ENCODE measurements at regions not wholly inside any gene's neighbourhood (a gene's known extent, or its start where the extent isn't known, plus 50 kb on each side); places are given as distances from the start of the nearest gene placed in this dataset.

DNA sequence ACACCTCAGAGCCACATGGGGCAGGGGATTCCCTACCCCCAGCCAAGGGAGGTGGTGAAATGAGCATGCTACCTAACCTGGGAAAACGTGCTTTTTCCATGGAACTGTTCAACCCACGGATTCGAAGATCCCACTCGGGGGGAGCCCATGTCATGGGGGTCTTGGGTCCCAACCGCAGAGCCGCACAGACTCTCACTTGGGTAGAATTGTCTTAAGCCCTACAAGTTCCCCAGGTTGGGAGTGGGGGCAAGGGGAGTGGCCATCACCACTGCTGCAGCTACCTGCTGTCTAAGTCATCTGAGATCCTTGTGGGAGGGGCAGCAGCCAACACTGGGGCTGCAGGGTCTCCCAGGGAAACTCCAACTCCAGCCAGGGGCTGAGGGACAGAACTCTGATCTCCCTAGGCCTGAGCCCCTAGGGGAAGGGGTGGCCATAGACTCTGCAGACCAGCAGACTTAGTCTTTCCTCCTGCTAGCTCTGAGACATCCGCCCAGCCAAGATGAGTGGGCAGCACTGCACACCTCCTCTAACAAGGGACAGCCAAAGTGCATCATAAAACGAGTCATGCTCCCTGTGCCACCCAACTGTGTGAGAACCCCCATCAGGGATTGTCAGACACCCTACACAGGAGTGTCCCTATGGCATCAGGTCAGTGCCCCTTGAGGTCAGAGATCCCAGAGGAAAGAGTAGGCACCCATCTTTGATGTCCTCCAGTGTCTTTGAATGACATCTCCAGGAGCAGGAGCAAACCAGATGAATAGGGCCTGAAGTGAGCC lies 610.4 kb upstream of the SLITRK6 start:
- H3K27ac ChIP-seq (ENCODE audit: low read length): no peak overlapping the region
- H3K9me3 ChIP-seq (replicated peaks; ENCODE audit: insufficient read depth, low read length): no peaks in the 10 kb centered on the region
- H3K36me3 ChIP-seq (replicated peaks; ENCODE audit: insufficient read depth, low read length): no peaks in the 10 kb centered on the region
- H3K4me2 ChIP-seq (ENCODE audit: low read depth, low read length): no peak overlapping the region
- no peaks in the 10 kb centered on the region for H3K79me2 ChIP-seq (ENCODE audit: low read length)
- H3K4me3 ChIP-seq (ENCODE audit: low read length): no peak overlapping the region
- no peaks in the 10 kb centered on the region for H4K20me1 ChIP-seq (ENCODE audit: insufficient read depth, low read length)
- TF ChIP-seq CTCF (IDR thresholded peaks at IDR 0.05; ENCODE audit: low read length) (no peak), EZH2 (optimal IDR thresholded peaks at IDR 0.05; ENCODE audit: low read depth, low read length) (no peak), EZH2phosphoT487 (IDR thresholded peaks at IDR 0.05; ENCODE audit: low read length) (no peak)
- no peaks in the 10 kb centered on the region for H3K9me2 ChIP-seq (replicated peaks; ENCODE audit: insufficient read depth, low read length)
- no peaks in the 10 kb centered on the region for H3K27me3 ChIP-seq (replicated peaks; ENCODE audit: insufficient read depth, low read length)
- no peak overlapping the region for H2AFZ ChIP-seq (ENCODE audit: low read length)
- no peaks in the 10 kb centered on the region for H3K4me1 ChIP-seq (ENCODE audit: low read length)
- no peaks in the 10 kb centered on the region for H3F3A ChIP-seq (ENCODE audit: insufficient read depth, low read length)
- H3K9ac ChIP-seq (ENCODE audit: low read length): no peak overlapping the region
- no peak for DNase-seq

DNA sequence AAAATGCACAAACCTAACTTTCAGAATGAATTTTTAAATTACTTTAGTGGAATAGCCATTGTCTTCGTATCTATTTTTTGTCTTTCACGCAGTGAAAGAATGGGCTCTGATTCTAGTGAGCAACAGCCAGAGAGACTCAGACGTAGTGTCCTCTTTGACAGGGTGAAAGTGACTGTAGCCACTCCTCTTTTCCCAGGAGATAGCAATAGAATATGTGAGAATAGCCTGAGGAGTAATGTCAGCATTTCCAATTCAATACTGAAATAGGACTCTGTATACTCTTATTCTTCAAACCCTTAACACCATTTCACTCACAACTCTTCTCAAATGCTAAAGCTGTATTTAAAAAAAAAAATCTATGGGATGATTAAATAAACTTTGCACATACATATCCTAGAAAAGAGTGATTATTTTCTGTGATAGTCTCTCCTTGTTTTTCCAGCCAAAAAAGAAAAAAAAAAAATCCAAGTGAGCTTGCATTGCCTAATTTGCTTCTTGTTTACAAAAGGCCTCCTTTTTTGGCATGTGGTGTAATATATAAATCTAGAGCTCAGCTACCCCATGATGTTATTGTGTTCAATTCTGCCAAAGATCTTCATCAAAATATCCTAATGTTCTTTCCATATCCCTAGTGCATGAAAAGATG lies 626.1 kb upstream of the SLITRK6 start:
- no peak overlapping the region for H3K9ac ChIP-seq (ENCODE audit: low read length)
- no peaks in the 10 kb centered on the region for H3K9me3 ChIP-seq (replicated peaks; ENCODE audit: insufficient read depth, low read length)
- no peak for DNase-seq
- no peak overlapping the region for H3K4me3 ChIP-seq (ENCODE audit: low read length)
- H3K4me2 ChIP-seq (ENCODE audit: low read depth, low read length): no peak overlapping the region
- H3F3A ChIP-seq (ENCODE audit: insufficient read depth, low read length): no peaks in the 10 kb centered on the region
- H3K9me2 ChIP-seq (replicated peaks; ENCODE audit: insufficient read depth, low read length): no peaks in the 10 kb centered on the region
- no peak overlapping the region for H3K27ac ChIP-seq (ENCODE audit: low read length)
- no peaks in the 10 kb centered on the region for H3K79me2 ChIP-seq (ENCODE audit: low read length)
- H3K27me3 ChIP-seq (replicated peaks; ENCODE audit: insufficient read depth, low read length): no peaks in the 10 kb centered on the region
- no peak overlapping the region for H2AFZ ChIP-seq (ENCODE audit: low read length)
- H3K4me1 ChIP-seq (ENCODE audit: low read length): no peaks in the 10 kb centered on the region
- H4K20me1 ChIP-seq (ENCODE audit: insufficient read depth, low read length): no peaks in the 10 kb centered on the region
- no peaks in the 10 kb centered on the region for H3K36me3 ChIP-seq (replicated peaks; ENCODE audit: insufficient read depth, low read length)
- TF ChIP-seq EZH2 (optimal IDR thresholded peaks at IDR 0.05; ENCODE audit: low read depth, low read length) (no peak), CTCF (IDR thresholded peaks at IDR 0.05; ENCODE audit: low read length) (no peak), EZH2phosphoT487 (IDR thresholded peaks at IDR 0.05; ENCODE audit: low read length) (no peak)

GRCh38 chr13:86426437-86426836 lies 627.2 kb upstream of the SLITRK6 start:
- Histone ChIP-seq H3K4me2 (ENCODE audit: low read depth, low read length) (no peak overlapping the region), H3F3A (ENCODE audit: insufficient read depth, low read length) (no peaks in the 10 kb centered on the region), H4K20me1 (ENCODE audit: insufficient read depth, low read length) (no peaks in the 10 kb centered on the region), H3K36me3 (replicated peaks; ENCODE audit: insufficient read depth, low read length) (no peaks in the 10 kb centered on the region), H3K9ac (ENCODE audit: low read length) (no peak overlapping the region), H3K4me3 (ENCODE audit: low read length) (no peak overlapping the region), H3K9me2 (replicated peaks; ENCODE audit: insufficient read depth, low read length) (no peaks in the 10 kb centered on the region), H2AFZ (ENCODE audit: low read length) (no peak overlapping the region), H3K4me1 (ENCODE audit: low read length) (no peaks in the 10 kb centered on the region), H3K27ac (ENCODE audit: low read length) (no peak overlapping the region), H3K9me3 (replicated peaks; ENCODE audit: insufficient read depth, low read length) (no peaks in the 10 kb centered on the region), H3K79me2 (ENCODE audit: low read length) (no peaks in the 10 kb centered on the region), H3K27me3 (replicated peaks; ENCODE audit: insufficient read depth, low read length) (no peaks in the 10 kb centered on the region)
- no peak for TF ChIP-seq EZH2 (optimal IDR thresholded peaks at IDR 0.05; ENCODE audit: low read depth, low read length)
- no peak for TF ChIP-seq EZH2phosphoT487 (IDR thresholded peaks at IDR 0.05; ENCODE audit: low read length)
- TF ChIP-seq CTCF (IDR thresholded peaks at IDR 0.05; ENCODE audit: low read length): no peak
- no peak for DNase-seq

Data from MM.1S (cell line).